SH-SY5Y (cell line): ENCODE measurements at regions not wholly inside any gene's neighbourhood (a gene's known extent, or its start where the extent isn't known, plus 50 kb on each side); places are given as distances from the start of the nearest gene placed in this dataset.

Experiments used
- GATA2 ChIP-seq: IDR thresholded peaks from 2 replicates; pipeline ENCODE4 v1.6.1; 2011; ENCODE audit warnings: mild to moderate bottlenecking, low read depth, low read length
- GATA3 ChIP-seq: IDR thresholded peaks from 2 replicates; pipeline ENCODE4 v1.6.1; 2011; ENCODE audit warnings: low read depth, mild to moderate bottlenecking, low read length, moderate library complexity

- no peak for TF ChIP-seq GATA2
- no peak for TF ChIP-seq GATA3
Observed at GRCh38 chr3:80040067-80040466, 272.3 kb upstream of the ROBO1 start.
